ENCODE measurements at regions not wholly inside any gene's neighbourhood (a gene's known extent, or its start where the extent isn't known, plus 50 kb on each side); places are given as distances from the start of the nearest gene placed in this dataset.
A peak's percentile ranks its signal among the peaks of the same experiment; 100 is the strongest.

GRCh38 chr9:2243666-2244555, 228.8 kb downstream of the SMARCA2 start:
- Histone ChIP-seq H3K4me3 (no peak overlapping the region), H3K4me1 (ENCODE audit: insufficient read depth) (peaks cover 28% of the 10 kb centered on the region), H4K20me1 (replicated peaks; ENCODE audit: insufficient read depth) (no peaks in the 10 kb centered on the region), H3K36me3 (ENCODE audit: insufficient read depth) (no peaks in the 10 kb centered on the region), H3K27me3 (ENCODE audit: insufficient read depth) (no peaks in the 10 kb centered on the region), H3K27ac (ENCODE audit: low read depth) (no peak overlapping the region), H3K9me2 (ENCODE audit: insufficient read depth) (no peaks in the 10 kb centered on the region; the same call in 1 of the 2 replicates), H3F3A (replicated peaks; ENCODE audit: low read depth) (peaks cover 20% of the 10 kb centered on the region), H2AFZ (no peak overlapping the region), H3K79me2 (replicated peaks; ENCODE audit: insufficient read depth) (no peaks in the 10 kb centered on the region), H3K4me2 (no peak overlapping the region)
- Mint-ChIP-seq H3K4me3 (no peak overlapping the region), H3K4me1 (peaks cover 34% of the 10 kb centered on the region), H3K27ac (no peak overlapping the region), H3K27me3 (ENCODE audit: insufficient read depth, low read depth, poor library complexity) (peaks cover 11% of the 10 kb centered on the region), H3K36me3 (ENCODE audit: low read depth) (peaks cover 16% of the 10 kb centered on the region), H3K9me3 (peaks cover 12% of the 10 kb centered on the region)
- DNase-seq (ENCODE audit: low spot score) (no peak), ATAC-seq (no peak)
- peak; percentile 28 to 37; a peak in 3 of 4 replicates for TF ChIP-seq CTCF (conservative IDR thresholded peaks at IDR 0.05; ENCODE audit: low read depth in 2 of 2)
- TF ChIP-seq ETS1 (IDR thresholded peaks at IDR 0.05), result no peak

DNA sequence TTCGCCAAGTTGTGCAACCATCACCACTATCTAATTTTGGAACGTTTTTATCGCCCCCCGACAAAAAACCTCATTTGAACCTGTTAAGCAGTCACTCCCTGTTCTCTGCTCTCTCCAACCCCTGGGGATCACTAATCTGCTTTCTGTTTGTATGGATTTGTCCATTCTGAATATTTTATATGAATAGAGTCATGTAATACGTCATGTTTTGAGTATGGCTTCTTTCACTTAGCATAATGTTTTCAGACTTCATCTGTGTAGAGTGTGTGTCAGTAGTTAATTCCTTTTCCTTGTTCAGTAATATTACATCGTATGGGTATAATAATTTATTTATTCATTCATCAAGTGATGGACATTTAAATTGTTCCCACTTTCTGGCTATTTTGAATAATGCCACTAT, 232.2 kb downstream of the SMARCA2 start:
- Histone ChIP-seq H3K4me2 (no peak overlapping the region), H3K9me2 (ENCODE audit: insufficient read depth) (no peaks in the 10 kb centered on the region), H3K4me3 (no peak overlapping the region), H3K27me3 (ENCODE audit: insufficient read depth) (no peaks in the 10 kb centered on the region), H4K20me1 (replicated peaks; ENCODE audit: insufficient read depth) (no peaks in the 10 kb centered on the region), H3K27ac (ENCODE audit: low read depth) (no peak overlapping the region), H3K36me3 (ENCODE audit: insufficient read depth) (no peaks in the 10 kb centered on the region; the same call in 1 of the 2 replicates), H2AFZ (no peak overlapping the region), H3K79me2 (replicated peaks; ENCODE audit: insufficient read depth) (no peaks in the 10 kb centered on the region), H3F3A (replicated peaks; ENCODE audit: low read depth) (0 out of 2 replicates have a peak, but pooled peaks cover 4% of the 10 kb centered on the region), H3K4me1 (ENCODE audit: insufficient read depth) (peaks cover 11% of the 10 kb centered on the region)
- peaks cover 19% of the 10 kb centered on the region for H3K4me1 Mint-ChIP-seq
- ATAC-seq (no peak), DNase-seq (ENCODE audit: low spot score) (no peak)
- H3K27me3 Mint-ChIP-seq (ENCODE audit: insufficient read depth, low read depth, poor library complexity), result peaks cover 6% of the 10 kb centered on the region
- TF ChIP-seq JUNB (IDR thresholded peaks at IDR 0.05; ENCODE audit: unreplicated experiment) (no peak), EZH2phosphoT487 (IDR thresholded peaks at IDR 0.05; ENCODE audit: unreplicated experiment) (no peak), ZNF331 (CRISPR knock-in tag; IDR thresholded peaks at IDR 0.05; ENCODE audit: low read depth) (no peak), STAT1 (IDR thresholded peaks at IDR 0.05; ENCODE audit: unreplicated experiment) (no peak)
- H3K9me3 Mint-ChIP-seq, result peaks cover 18% of the 10 kb centered on the region
- H3K36me3 Mint-ChIP-seq (ENCODE audit: low read depth), result peaks cover 15% of the 10 kb centered on the region
- no peak overlapping the region for H3K27ac Mint-ChIP-seq
- H3K4me3 Mint-ChIP-seq, result no peak overlapping the region
